Umbilical cord (tissue), 1 donor: ENCODE measurements at regions not wholly inside any gene's neighbourhood (a gene's known extent, or its start where the extent isn't known, plus 50 kb on each side); places are given as distances from the start of the nearest gene placed in this dataset.
A peak's percentile ranks its signal among the peaks of the same experiment; 100 is the strongest.

Experiments
- DNase-seq: peaks from one replicate; pipeline ENCODE4 v3.0.0-alpha.2; 2015; ENCODE audit warnings: low spot score

GRCh38 chr1:83725735-83726360, 273.1 kb downstream of the TTLL7 start:
- DNase-seq, result no peak

GRCh38 chr1:83718338-83718737, 280.6 kb downstream of the TTLL7 start:
- DNase-seq, result no peak

GRCh38 chr1:83717785-83718184, 281.1 kb downstream of the TTLL7 start:
- DNase-seq, result no peak

GRCh38 chr1:83716641-83717040, 282.3 kb downstream of the TTLL7 start:
- DNase-seq, result no peak

- DNase-seq, result no peak
Observed at GRCh38 chr1:83715550-83715949, 283.4 kb downstream of the TTLL7 start.

- DNase-seq, result no peak
Observed at GRCh38 chr1:83709662-83710061, 289.3 kb downstream of the TTLL7 start.

- DNase-seq, result no peak
Observed at GRCh38 chr1:83706354-83706938, 292.5 kb downstream of the TTLL7 start.

- no peak for DNase-seq
Observed at GRCh38 chr1:83705091-83705490, 293.8 kb downstream of the TTLL7 start.

GRCh38 chr1:83704350-83704749, 294.6 kb downstream of the TTLL7 start:
- no peak for DNase-seq

GRCh38 chr1:83702356-83702755, 296.6 kb downstream of the TTLL7 start:
- DNase-seq, result no peak

- no peak for DNase-seq
Observed at GRCh38 chr1:83701355-83701754, 297.6 kb downstream of the TTLL7 start.

- DNase-seq, result no peak
Observed at GRCh38 chr1:83698644-83699043, 300.3 kb downstream of the TTLL7 start.

- DNase-seq, result no peak
Observed at GRCh38 chr1:83697961-83698360, 301.0 kb downstream of the TTLL7 start.

- DNase-seq, result no peak
Observed at GRCh38 chr1:83697220-83697619, 301.7 kb downstream of the TTLL7 start.

GRCh38 chr1:83694449-83694848, 304.5 kb downstream of the TTLL7 start:
- no peak for DNase-seq

- DNase-seq, result peak; percentile 35
Observed at GRCh38 chr1:83693427-83694126, 305.4 kb downstream of the TTLL7 start.

GRCh38 chr1:83692524-83693381, 306.2 kb downstream of the TTLL7 start:
- peak; percentile 22 for DNase-seq

GRCh38 chr1:83691953-83692500, 306.9 kb downstream of the TTLL7 start:
- no peak for DNase-seq

- DNase-seq, result no peak
Observed at GRCh38 chr1:83689921-83690868, 308.7 kb downstream of the TTLL7 start.

GRCh38 chr1:83682132-83682531, 316.8 kb downstream of the TTLL7 start:
- no peak for DNase-seq

GRCh38 chr1:83676106-83676505, 322.8 kb downstream of the TTLL7 start:
- DNase-seq, result no peak
